Stimulated activated naive CD8-positive, alpha-beta T cell treated with anti-CD3 and anti-CD28 coated beads, Interleukin-15, amount 100 ng/mL, for 72 hours (primary cell): ENCODE measurements at regions not wholly inside any gene's neighbourhood (a gene's known extent, or its start where the extent isn't known, plus 50 kb on each side); places are given as distances from the start of the nearest gene placed in this dataset.

Experiments used
- ATAC-seq: fragments of 150-1000 bp; cut with Tn5 transposase; 2 replicates; pipeline ENCODE4 v1.10.0; 2021; ENCODE audit warnings: mild to moderate bottlenecking, moderate library complexity
- DNase-seq, 2 donors: peaks; one replicate each; pipeline ENCODE4 v3.0.0; 2021 to 2022
- H3K27ac Mint-ChIP-seq, 2 donors: one replicate each; pipeline ENCODE4 v1.8.0; 2022; ENCODE audit warnings: mild to moderate bottlenecking in 2 of 2, mixed read lengths in 2 of 2, moderate library complexity in 2 of 2
- H3K27me3 Mint-ChIP-seq: one replicate; pipeline ENCODE4 v1.8.0; 2022; ENCODE audit warnings: mixed read lengths
- H3K4me1 Mint-ChIP-seq: one replicate; pipeline ENCODE4 v1.8.0; 2022; ENCODE audit warnings: mild to moderate bottlenecking, mixed read lengths
- H3K4me3 Mint-ChIP-seq, 2 donors: one replicate each; pipeline ENCODE4 v1.8.0; 2022; ENCODE audit warnings: mild to moderate bottlenecking in 2 of 2, mixed read lengths in 2 of 2, moderate library complexity in 1 of 2
- H3K9me3 Mint-ChIP-seq, 2 donors: one replicate each; pipeline ENCODE4 v1.8.0; 2022; ENCODE audit warnings: mixed read lengths in 2 of 2

GRCh38 chr4:14675279-14675985 is 326.8 kb upstream of the CPEB2 start:
- H3K4me1 Mint-ChIP-seq, result no peaks in the 10 kb centered on the region
- DNase-seq, result no peak
- no peaks in the 10 kb centered on the region for H3K9me3 Mint-ChIP-seq
- no peak overlapping the region for H3K27ac Mint-ChIP-seq
- no peak for ATAC-seq
- no peak overlapping the region for H3K4me3 Mint-ChIP-seq
- H3K27me3 Mint-ChIP-seq, result peaks cover 25% of the 10 kb centered on the region

DNA sequence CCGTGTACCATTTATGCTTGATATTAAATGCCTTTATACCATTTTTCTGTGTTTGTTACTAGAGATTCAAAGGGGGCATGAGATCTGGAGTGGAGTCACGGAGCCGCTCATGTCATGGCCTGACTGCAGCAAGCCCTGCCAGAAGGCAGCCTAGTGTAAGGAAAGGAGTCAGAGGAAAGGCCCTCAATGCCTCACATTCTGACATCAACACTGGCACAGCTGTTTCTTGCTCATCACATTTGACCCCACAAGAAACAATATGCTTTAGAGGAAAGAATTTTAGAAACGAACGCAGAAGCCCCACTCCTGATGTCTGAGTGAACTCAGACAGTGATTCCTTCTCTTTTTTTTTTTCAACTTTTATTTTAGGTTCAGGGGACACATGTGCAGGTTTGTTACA is 322.4 kb upstream of the CPEB2 start:
- Mint-ChIP-seq H3K4me1 (no peaks in the 10 kb centered on the region), H3K27ac (no peak overlapping the region), H3K27me3 (no peaks in the 10 kb centered on the region), H3K9me3 (peaks cover 0 to 5% of the 10 kb centered on the region in 2 donors), H3K4me3 (no peak overlapping the region)
- no peak for DNase-seq
- no peak for ATAC-seq

DNA sequence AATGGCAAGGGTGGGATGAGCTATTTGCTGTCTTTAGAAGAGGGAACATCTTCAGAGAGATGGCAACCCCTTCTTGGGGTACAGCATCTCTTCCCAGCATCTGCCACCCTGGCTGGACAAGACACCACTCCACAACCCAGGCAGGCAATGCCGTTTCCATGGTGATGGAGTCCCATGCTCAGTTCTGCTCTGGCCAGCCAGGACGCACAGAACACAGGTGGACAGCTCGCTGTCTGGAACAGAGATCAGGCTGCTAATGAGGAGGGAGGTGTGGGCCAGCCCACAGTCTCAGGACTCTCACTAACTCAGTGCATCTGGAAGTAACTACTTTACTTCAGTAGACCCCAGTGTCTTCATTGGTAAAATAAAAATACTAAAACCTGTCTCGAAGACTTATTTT is 321.0 kb upstream of the CPEB2 start:
- Mint-ChIP-seq H3K27ac (no peak overlapping the region), H3K27me3 (no peaks in the 10 kb centered on the region), H3K4me3 (no peak overlapping the region), H3K4me1 (no peaks in the 10 kb centered on the region), H3K9me3 (peaks cover 0 to 5% of the 10 kb centered on the region in 2 donors)
- no peak for DNase-seq
- no peak for ATAC-seq

- H3K27me3 Mint-ChIP-seq, result peaks cover 9% of the 10 kb centered on the region
These were observed 308.6 kb upstream of the CPEB2 start for GRCh38 chr4:14693728-14694127.

DNA sequence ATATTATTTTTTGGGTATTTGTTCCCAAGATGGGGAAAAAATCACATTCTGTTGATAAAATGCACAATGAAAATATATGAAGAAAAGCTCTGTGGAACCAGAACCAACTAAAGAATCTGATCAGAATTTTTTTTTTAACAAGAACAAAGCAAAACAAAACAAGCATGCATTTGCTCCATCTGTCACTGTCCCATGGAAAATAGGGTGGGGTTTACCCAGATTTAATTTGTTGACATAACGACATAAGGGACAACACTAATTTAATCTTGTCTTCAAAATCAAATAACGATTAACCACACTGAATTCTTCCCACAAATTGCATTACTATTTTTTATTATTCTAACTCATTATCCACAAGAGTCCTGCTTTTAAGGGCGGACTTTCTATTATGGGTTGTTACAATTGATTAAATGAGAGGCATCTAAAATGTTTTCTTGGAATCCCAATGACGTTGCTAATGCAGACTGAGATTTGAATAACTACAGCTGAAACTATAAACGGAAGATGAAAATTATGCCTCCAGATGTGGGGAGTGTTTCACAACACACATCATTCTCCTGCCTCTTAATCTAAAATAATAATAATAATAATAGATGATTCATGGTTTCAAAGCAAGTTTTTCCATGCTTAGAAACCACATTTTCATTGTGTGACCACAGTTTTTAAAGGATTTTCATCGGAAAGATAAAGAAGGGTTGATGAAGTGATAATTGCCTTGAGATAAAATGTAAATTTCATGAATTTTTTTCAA is 307.0 kb upstream of the CPEB2 start:
- peaks cover 13% of the 10 kb centered on the region for H3K27me3 Mint-ChIP-seq
- H3K4me1 Mint-ChIP-seq, result no peaks in the 10 kb centered on the region
- DNase-seq, result no peak
- no peak for ATAC-seq
- no peak overlapping the region for H3K4me3 Mint-ChIP-seq
- no peak overlapping the region for H3K27ac Mint-ChIP-seq
- peaks cover 0 to 11% of the 10 kb centered on the region in 2 donors for H3K9me3 Mint-ChIP-seq

More at GRCh38 chr4:14693728-14694127, 308.6 kb upstream of the CPEB2 start:
- DNase-seq, result no peak
- Mint-ChIP-seq H3K9me3 (peaks cover 0 to 11% of the 10 kb centered on the region in 2 donors), H3K4me3 (no peak overlapping the region), H3K4me1 (no peaks in the 10 kb centered on the region), H3K27ac (no peak overlapping the region)
- no peak for ATAC-seq

DNA sequence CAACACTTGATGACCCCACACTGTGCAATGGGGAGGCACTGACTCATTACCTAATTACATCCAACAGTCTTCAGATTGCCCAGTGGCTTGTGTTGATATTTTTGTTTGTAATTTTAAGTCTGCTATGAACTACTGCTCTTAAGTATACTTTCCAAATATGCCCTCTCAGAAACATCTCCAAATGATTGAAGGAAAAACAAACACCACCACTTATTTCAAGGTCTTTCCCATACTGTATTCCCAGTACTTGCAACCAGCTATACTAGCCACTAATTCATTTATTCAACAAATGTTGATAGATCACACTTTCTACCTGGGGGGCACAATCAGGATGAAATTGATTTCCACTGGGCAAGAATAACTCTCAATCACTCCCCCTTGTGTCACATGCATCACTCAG is 302.2 kb upstream of the CPEB2 start:
- ATAC-seq, result no peak
- H3K27ac Mint-ChIP-seq, result no peak overlapping the region
- peaks cover 17% of the 10 kb centered on the region for H3K27me3 Mint-ChIP-seq
- DNase-seq, result no peak
- H3K9me3 Mint-ChIP-seq, result no peaks in the 10 kb centered on the region
- H3K4me3 Mint-ChIP-seq, result no peak overlapping the region
- no peaks in the 10 kb centered on the region for H3K4me1 Mint-ChIP-seq

- ATAC-seq, result no peak
- H3K27me3 Mint-ChIP-seq, result peaks cover 17% of the 10 kb centered on the region
- no peak overlapping the region for H3K27ac Mint-ChIP-seq
- no peaks in the 10 kb centered on the region for H3K9me3 Mint-ChIP-seq
- H3K4me1 Mint-ChIP-seq, result no peaks in the 10 kb centered on the region
- DNase-seq, result no peak
- no peak overlapping the region for H3K4me3 Mint-ChIP-seq
These were observed 301.7 kb upstream of the CPEB2 start for GRCh38 chr4:14700544-14700943.

DNA sequence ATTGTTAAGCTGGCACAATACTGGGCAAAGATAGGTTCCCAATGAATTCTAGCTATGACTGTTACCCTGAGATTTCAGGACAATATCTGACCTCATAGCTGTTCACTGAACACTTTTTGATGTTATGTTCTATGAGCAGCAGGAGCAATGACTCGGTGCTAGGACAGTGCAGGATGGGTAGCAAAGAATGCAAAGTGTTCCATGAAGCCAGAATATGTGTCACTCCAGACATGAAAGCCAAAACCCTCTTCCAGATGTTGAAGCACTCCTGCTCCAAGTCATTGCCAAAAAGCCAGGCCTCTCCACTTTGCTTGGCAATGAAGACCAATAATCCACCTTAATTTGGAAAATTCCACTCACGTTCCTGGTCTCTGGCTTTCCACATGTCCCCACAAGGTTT is 300.9 kb upstream of the CPEB2 start:
- H3K9me3 Mint-ChIP-seq, result no peaks in the 10 kb centered on the region
- DNase-seq (no peak), ATAC-seq (no peak)
- no peaks in the 10 kb centered on the region for H3K4me1 Mint-ChIP-seq
- no peak overlapping the region for H3K4me3 Mint-ChIP-seq
- H3K27me3 Mint-ChIP-seq, result peaks cover 11% of the 10 kb centered on the region
- no peak overlapping the region for H3K27ac Mint-ChIP-seq

DNA sequence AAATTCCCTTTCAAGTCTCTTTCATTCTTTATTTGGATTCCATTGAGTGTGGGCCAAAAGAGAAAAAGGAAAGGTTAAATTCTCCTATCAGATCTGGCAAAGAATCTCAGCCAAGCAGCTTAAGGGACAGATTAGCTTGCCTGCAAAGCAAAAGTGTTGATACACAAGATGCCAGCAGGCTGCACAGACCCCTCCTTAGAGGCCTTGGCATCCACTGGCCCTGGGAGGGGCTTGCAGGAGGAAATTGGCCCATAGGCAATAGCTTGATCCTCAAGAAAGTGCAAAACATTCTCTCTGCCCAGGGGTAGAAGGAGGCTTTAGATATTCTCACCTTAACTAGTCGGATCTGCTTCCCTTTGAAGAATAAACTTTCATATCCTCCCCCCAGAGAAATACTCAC is 300.4 kb upstream of the CPEB2 start:
- no peaks in the 10 kb centered on the region for H3K9me3 Mint-ChIP-seq
- H3K4me3 Mint-ChIP-seq, result no peak overlapping the region
- ATAC-seq, result no peak
- H3K27ac Mint-ChIP-seq, result no peak overlapping the region
- DNase-seq, result no peak
- H3K4me1 Mint-ChIP-seq, result no peaks in the 10 kb centered on the region
- H3K27me3 Mint-ChIP-seq, result peaks cover 9% of the 10 kb centered on the region

GRCh38 chr4:14708574-14708973 is 293.7 kb upstream of the CPEB2 start:
- no peaks in the 10 kb centered on the region for H3K4me1 Mint-ChIP-seq
- H3K27me3 Mint-ChIP-seq, result peaks cover 32% of the 10 kb centered on the region
- ATAC-seq (no peak), DNase-seq (no peak)
- no peaks in the 10 kb centered on the region for H3K9me3 Mint-ChIP-seq
- H3K4me3 Mint-ChIP-seq, result no peak overlapping the region
- no peak overlapping the region for H3K27ac Mint-ChIP-seq

DNA sequence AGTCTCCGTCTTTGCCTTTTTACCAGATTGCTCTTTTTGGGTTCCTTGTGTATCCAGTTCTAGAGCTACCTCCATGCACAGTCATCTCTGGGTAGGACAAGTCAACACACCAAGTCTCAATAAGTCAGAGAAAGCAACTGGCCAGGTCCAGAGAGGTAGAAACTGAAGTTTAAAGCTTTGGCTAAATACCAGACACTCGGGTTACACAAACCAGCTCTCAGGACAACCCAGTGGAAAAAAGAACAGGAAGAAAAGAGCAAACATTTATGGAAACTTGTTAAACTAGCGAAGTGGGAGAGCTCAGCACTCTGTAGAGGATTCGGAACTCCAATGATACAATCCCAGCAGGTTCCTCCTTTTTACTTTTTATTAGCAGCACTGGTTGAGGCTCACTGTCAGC is 291.0 kb upstream of the CPEB2 start:
- no peak overlapping the region for H3K27ac Mint-ChIP-seq
- no peaks in the 10 kb centered on the region for H3K9me3 Mint-ChIP-seq
- H3K27me3 Mint-ChIP-seq, result peaks cover 32% of the 10 kb centered on the region
- no peak for ATAC-seq
- H3K4me3 Mint-ChIP-seq, result no peak overlapping the region
- DNase-seq, result no peak
- no peaks in the 10 kb centered on the region for H3K4me1 Mint-ChIP-seq

GRCh38 chr4:14716691-14717090 is 285.6 kb upstream of the CPEB2 start:
- DNase-seq (no peak), ATAC-seq (no peak)
- peaks cover 5 to 16% of the 10 kb centered on the region in 2 donors for H3K9me3 Mint-ChIP-seq
- no peak overlapping the region for H3K27ac Mint-ChIP-seq
- H3K4me1 Mint-ChIP-seq, result no peaks in the 10 kb centered on the region
- H3K27me3 Mint-ChIP-seq, result peaks cover 43% of the 10 kb centered on the region
- H3K4me3 Mint-ChIP-seq, result no peak overlapping the region

DNA sequence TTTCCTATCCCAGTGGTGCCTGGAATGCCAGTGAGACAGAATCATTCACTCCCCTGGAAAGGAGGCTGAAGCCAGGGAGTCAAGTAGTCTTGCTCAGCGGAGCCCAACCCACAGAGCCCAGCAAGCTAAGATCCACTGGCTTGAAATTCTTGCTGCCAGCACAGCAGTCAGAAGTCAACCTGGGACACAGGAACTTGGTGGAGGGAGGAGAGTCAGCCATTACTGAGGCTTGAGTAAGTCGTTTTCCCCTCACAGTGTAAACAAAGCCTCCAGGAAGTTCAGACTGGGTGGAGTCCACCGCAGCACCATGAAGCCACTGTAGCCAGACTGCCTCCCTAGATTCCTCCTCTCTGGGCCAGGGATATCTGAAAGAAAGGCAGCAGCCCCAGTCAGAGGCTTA is 283.2 kb upstream of the CPEB2 start:
- no peak overlapping the region for H3K4me3 Mint-ChIP-seq
- no peaks in the 10 kb centered on the region for H3K4me1 Mint-ChIP-seq
- peaks cover 39% of the 10 kb centered on the region for H3K27me3 Mint-ChIP-seq
- ATAC-seq (no peak), DNase-seq (no peak)
- H3K9me3 Mint-ChIP-seq, result peaks cover 7 to 16% of the 10 kb centered on the region in 2 donors
- peak overlapping the region in 1 of 2 donors; percentile 68 for H3K27ac Mint-ChIP-seq

- no peaks in the 10 kb centered on the region for H3K4me1 Mint-ChIP-seq
- ATAC-seq (no peak), DNase-seq (no peak)
- no peak overlapping the region for H3K27ac Mint-ChIP-seq
- peaks cover 8% of the 10 kb centered on the region for H3K27me3 Mint-ChIP-seq
- no peak overlapping the region for H3K4me3 Mint-ChIP-seq
- peaks cover 0 to 4% of the 10 kb centered on the region in 2 donors for H3K9me3 Mint-ChIP-seq
These were observed 275.8 kb upstream of the CPEB2 start for GRCh38 chr4:14726441-14726840.

- no peaks in the 10 kb centered on the region for H3K9me3 Mint-ChIP-seq
- ATAC-seq (no peak), DNase-seq (no peak)
- H3K27ac Mint-ChIP-seq, result no peak overlapping the region
- H3K4me1 Mint-ChIP-seq, result no peaks in the 10 kb centered on the region
- peaks cover 8% of the 10 kb centered on the region for H3K27me3 Mint-ChIP-seq
- H3K4me3 Mint-ChIP-seq, result no peak overlapping the region
These were observed 275.4 kb upstream of the CPEB2 start for GRCh38 chr4:14726877-14727361.

- no peak overlapping the region for H3K27ac Mint-ChIP-seq
- H3K27me3 Mint-ChIP-seq, result peaks cover 9% of the 10 kb centered on the region
- H3K9me3 Mint-ChIP-seq, result no peaks in the 10 kb centered on the region
- DNase-seq (no peak), ATAC-seq (no peak)
- no peak overlapping the region for H3K4me3 Mint-ChIP-seq
- H3K4me1 Mint-ChIP-seq, result no peaks in the 10 kb centered on the region
These were observed 272.8 kb upstream of the CPEB2 start for GRCh38 chr4:14729282-14730000.
